H1 (cell line): ENCODE measurements at regions not wholly inside any gene's neighbourhood (a gene's known extent, or its start where the extent isn't known, plus 50 kb on each side); places are given as distances from the start of the nearest gene placed in this dataset.

Experiments
- CHD2 ChIP-seq: IDR thresholded peaks from 2 replicates; pipeline ENCODE4 v1.6.1; 2012; ENCODE audit warnings: low read length, improper control_type of control experiment
- KDM5A ChIP-seq: fragments of 200-600 bp; IDR thresholded peaks from 2 replicates; pipeline ENCODE4 v1.7.1; 2012; ENCODE audit warnings: mild to moderate bottlenecking, low read length, inconsistent platforms, mixed read lengths

- TF ChIP-seq CHD2 (no peak), KDM5A (no peak)
These were observed 49.8 kb upstream of the PARP11 start (continued) for GRCh38 chr12:3923021-3923420.
